HG03039 (cell line): ENCODE measurements at regions not wholly inside any gene's neighbourhood (a gene's known extent, or its start where the extent isn't known, plus 50 kb on each side); places are given as distances from the start of the nearest gene placed in this dataset.
"Not testable (repeated sequence)": the region's sequence is repeated elsewhere in the genome, so short reads cannot be mapped to it uniquely, and the experiment has no call there.

Source experiments
- ATAC-seq: cut with Tn5 transposase; IDR thresholded peaks from one replicate; pipeline ENCODE4 v1.9.1; 2021; ENCODE audit warnings: mild to moderate bottlenecking, moderate library complexity; ENCODE audit not compliant: unreplicated experiment

DNA sequence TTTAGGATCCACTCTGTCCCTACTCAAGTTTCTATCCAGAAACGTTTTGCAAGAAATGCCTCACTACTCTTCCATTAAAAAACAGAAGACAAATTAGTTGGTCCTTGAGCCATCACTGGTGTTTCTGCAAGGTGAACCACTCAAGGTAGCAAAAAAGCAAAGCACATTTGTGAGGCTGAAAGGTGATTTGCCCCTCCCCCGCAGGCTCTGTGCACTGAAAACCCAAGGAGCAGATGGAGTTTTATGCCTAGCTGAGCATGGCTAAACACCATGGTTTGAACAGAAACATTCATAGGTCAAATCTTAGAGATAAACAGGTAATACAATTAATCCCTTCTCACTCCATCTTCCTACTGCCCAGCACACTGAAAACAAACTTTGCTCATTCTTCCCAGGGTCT, 538.2 kb upstream of the CDH5 start:
- ATAC-seq: no peak

GRCh38 chr16:65827231-65827630, 539.3 kb upstream of the CDH5 start:
- no peak for ATAC-seq

GRCh38 chr16:65825191-65825856, 541.2 kb upstream of the CDH5 start:
- no peak for ATAC-seq

DNA sequence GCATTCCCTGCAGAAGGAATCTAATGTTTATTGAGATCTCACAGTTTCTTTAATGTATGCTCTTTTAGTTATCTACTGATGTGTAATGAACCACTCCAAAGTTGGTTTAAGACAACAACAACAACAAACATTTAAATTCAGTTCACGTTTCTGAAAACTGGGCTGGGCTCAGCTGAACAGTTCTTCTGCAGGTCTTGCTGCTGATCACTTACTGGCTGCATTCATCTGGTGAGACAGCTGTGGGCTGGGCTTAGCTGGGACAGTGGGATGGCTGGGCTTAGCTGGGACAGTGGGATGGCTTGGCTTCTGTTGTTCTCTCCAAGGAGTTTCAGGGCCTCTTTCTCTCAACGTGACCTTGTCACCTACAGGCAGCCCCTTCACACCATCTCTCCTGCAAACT, 544.3 kb upstream of the CDH5 start:
- no peak for ATAC-seq

GRCh38 chr16:65819136-65819898, 547.2 kb upstream of the CDH5 start:
- no peak for ATAC-seq

- no peak for ATAC-seq
Observed at GRCh38 chr16:65817799-65818198, 548.7 kb upstream of the CDH5 start.

DNA sequence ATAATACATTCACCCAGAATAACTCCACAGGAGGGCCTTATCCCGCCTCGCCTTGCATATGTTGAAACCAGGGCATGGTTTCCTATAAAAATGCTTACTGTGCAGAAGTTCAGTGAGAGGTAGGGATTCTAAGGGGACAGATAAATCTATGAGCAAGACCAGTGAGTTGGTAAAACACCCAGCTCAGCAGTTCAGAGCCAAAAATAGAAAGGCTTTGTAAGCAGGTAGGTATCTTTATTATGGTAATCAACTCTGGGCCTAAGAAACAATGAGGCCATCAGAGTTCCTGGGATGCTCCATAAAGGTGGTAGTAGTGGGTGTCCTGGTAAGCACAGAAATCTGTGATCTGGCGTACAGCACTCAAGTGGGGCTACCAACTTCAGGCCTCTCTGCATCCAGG, 549.4 kb upstream of the CDH5 start:
- no peak for ATAC-seq

DNA sequence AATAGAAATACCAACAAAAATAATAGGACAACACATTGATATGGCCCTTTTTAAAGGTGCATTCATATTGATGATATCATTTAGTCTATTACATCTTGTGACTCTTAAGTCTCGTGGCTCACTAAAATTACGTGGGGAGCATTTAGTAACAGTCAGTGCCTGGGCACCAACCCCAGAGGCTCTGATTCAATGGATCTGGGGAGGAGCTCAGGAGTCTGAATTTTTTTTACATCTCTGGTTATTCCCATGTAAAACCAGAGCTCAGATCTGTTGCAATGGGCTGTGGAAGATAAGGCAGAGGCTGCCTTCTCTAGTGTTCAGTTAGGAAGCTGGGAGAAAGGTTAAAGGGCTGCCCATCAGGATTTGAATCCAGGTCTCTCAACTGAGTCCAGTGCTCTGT, 549.9 kb upstream of the CDH5 start:
- ATAC-seq: no peak

- ATAC-seq: no peak
Observed at GRCh38 chr16:65815707-65816106, 550.8 kb upstream of the CDH5 start.

GRCh38 chr16:65813879-65814278, 552.6 kb upstream of the CDH5 start:
- ATAC-seq: not testable (repeated sequence)

DNA sequence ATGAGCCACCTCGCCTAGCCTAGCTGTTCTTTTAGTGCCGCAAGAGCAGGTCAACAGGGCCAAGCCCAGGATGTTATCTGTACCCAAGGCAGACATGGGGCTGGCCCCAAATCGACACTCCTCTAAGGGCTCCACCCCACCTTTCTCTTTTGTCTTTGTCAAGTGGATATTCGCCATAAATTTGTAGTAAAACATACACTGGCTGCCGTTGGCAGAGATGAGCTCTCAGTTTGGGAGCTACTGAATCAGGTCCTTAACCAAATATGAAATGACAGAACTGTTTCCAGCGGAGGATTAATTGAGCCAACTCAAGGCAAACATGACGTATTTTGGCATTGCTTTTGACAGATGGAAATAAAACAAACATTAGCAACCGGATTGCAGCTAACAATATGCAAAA, 556.9 kb upstream of the CDH5 start:
- ATAC-seq: no peak

GRCh38 chr16:65808790-65809189, 557.7 kb upstream of the CDH5 start:
- no peak for ATAC-seq

- no peak for ATAC-seq
Observed at GRCh38 chr16:65807858-65808257, 558.6 kb upstream of the CDH5 start.

DNA sequence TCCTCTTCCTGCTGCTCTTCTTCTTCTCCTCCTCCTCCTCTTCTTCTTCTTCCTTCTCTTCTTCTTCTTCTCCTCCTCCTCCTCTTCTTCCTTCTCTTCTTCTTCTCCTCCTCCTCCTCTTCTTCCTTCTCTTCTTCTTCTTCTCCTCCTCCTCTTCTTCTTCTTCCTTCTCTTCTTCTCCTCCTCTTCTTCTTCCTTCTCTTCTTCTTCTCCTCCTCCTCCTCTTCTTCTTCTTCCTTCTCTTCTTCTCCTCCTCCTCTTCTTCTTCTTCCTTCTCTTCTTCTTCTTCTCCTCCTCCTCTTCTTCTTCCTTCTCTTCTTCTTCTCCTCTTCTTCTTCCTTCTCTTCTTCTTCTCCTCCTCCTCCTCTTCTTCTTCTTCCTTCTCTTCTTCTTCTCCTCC, 560.8 kb upstream of the CDH5 start:
- not testable (repeated sequence) for ATAC-seq

DNA sequence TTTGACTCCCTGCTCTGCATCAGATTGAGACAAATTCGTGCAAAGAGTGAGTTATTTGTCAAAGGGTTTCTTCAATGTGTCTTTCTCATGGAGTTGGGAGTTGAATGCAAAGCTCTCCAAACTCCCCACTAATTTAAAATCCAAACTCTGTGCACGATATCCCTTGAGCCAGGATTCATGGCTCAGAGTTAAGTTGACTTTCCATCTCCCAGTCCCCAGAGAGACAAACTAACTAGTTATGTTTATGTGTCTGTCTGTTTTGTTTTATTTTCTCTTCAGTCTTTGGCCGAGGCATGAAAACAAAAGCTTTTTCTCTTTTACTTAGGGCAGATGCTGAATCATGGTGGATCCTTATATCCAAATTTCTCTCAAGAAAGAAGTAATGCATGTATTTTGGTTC, 570.0 kb upstream of the CDH5 start:
- no peak for ATAC-seq

- ATAC-seq: no peak
Observed at GRCh38 chr16:65794973-65795372, 571.5 kb upstream of the CDH5 start.

DNA sequence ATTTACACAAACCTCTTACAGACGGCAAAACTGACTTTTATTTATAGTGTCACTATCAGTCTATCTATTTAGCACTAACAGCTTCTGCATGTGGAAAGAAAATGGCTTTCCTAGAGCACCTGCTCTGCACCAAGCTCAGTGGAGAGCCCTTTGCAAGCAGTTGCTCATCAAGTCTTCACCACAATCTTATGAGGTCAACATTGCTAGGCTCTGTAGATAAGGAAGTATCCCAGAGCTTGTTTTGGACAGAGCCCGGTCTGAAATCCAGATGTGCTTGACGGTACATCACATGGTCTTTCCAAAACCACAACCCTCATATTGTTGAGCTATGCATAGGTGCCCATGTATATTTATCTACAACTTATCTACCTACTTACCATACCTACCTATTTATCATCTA, 572.7 kb upstream of the CDH5 start:
- no peak for ATAC-seq

DNA sequence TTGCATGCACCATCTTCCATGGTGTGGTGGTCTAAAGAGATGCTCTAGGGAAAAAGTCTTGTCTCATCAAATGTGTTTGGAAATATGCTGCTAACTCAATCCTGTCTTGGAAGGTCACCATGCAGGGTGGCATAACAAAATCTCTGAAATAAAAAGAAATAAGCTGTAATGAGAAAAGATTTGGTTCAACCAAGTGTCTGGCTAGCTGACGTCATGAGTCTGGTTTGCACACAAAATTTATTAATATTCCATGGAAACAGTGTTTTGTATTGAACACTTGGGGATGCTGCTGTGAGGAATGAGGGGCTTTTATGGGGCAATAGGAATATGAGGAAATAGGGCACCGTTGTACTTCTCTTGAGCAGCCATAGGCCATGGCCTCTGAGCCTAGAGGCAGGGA, 575.7 kb upstream of the CDH5 start:
- ATAC-seq: no peak

GRCh38 chr16:65789161-65789945, 577.1 kb upstream of the CDH5 start:
- ATAC-seq: no peak

- no peak for ATAC-seq
Observed at GRCh38 chr16:65788434-65789140, 577.9 kb upstream of the CDH5 start.

DNA sequence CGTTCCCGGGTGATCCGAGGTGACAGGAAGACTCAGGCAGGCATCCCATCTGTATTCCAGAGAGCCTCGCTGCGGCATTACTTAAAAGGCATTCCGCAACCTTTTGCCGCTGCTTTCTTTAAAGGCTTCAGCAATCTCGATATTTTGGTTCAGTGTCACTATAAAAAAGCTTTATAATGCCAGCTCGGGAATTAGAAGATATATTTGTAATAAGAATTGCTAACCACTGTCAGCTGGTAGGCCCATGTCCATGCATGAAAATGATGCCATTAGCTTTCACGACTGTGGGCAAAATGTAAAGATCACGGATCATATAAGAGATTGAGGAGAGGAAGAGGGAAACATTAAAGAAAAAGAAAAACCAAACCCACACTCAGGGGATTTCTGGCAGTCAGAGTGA, 578.6 kb upstream of the CDH5 start:
- no peak for ATAC-seq
